ENCODE measurements at regions not wholly inside any gene's neighbourhood (a gene's known extent, or its start where the extent isn't known, plus 50 kb on each side); places are given as distances from the start of the nearest gene placed in this dataset.

- intact Hi-C loops (cut with micrococcal nuclease; ENCODE audit: unreplicated experiment) = no loop called here
- Mint-ChIP-seq H3K27me3 (ENCODE audit: unreplicated experiment) (no peaks in the 10 kb centered on the region), H3K9me3 (ENCODE audit: low read depth, unreplicated experiment) (peaks cover 3% of the 10 kb centered on the region), H3K4me3 (ENCODE audit: low read depth, unreplicated experiment) (no peak overlapping the region), H3K36me3 (ENCODE audit: insufficient read depth, unreplicated experiment) (no peaks in the 10 kb centered on the region), H3K27ac (ENCODE audit: unreplicated experiment) (no peak overlapping the region), H3K4me1 (ENCODE audit: low read depth, unreplicated experiment) (no peaks in the 10 kb centered on the region)
- no TSS peak for BruUV-seq (replicated peaks)
- CTCF ChIA-PET = no interaction called here
- TF ChIP-seq CTCF (IDR thresholded peaks at IDR 0.05; ENCODE audit: unreplicated experiment) = no peak
- DNase-seq = no peak
Observed at GRCh38 chr5:123845356-123846100, 333.6 kb downstream of the CSNK1G3 start.

- Mint-ChIP-seq H3K9me3 (ENCODE audit: low read depth, unreplicated experiment) (peaks cover 3% of the 10 kb centered on the region), H3K27ac (ENCODE audit: unreplicated experiment) (no peak overlapping the region)
Observed at GRCh38 chr5:123844873-123845272, 332.9 kb downstream of the CSNK1G3 start.

GRCh38 chr5:123835421-123835820 lies 323.4 kb downstream of the CSNK1G3 start:
- Mint-ChIP-seq H3K27ac (ENCODE audit: unreplicated experiment) (no peak overlapping the region), H3K36me3 (ENCODE audit: insufficient read depth, unreplicated experiment) (no peaks in the 10 kb centered on the region), H3K9me3 (ENCODE audit: low read depth, unreplicated experiment) (no peaks in the 10 kb centered on the region), H3K27me3 (ENCODE audit: unreplicated experiment) (no peaks in the 10 kb centered on the region), H3K4me3 (ENCODE audit: low read depth, unreplicated experiment) (no peak overlapping the region), H3K4me1 (ENCODE audit: low read depth, unreplicated experiment) (no peaks in the 10 kb centered on the region)
- no TSS peak for BruUV-seq (replicated peaks)
- CTCF ChIA-PET = no interaction called here
- DNase-seq = no peak
- TF ChIP-seq CTCF (IDR thresholded peaks at IDR 0.05; ENCODE audit: unreplicated experiment) = no peak
- intact Hi-C loops (cut with micrococcal nuclease; ENCODE audit: unreplicated experiment) = no loop called here

More at GRCh38 chr5:123844873-123845272, 332.9 kb downstream of the CSNK1G3 start:
- no peaks in the 10 kb centered on the region for H3K4me1 Mint-ChIP-seq (ENCODE audit: low read depth, unreplicated experiment)
- no peaks in the 10 kb centered on the region for H3K36me3 Mint-ChIP-seq (ENCODE audit: insufficient read depth, unreplicated experiment)
- BruUV-seq (replicated peaks) = no TSS peak
- H3K4me3 Mint-ChIP-seq (ENCODE audit: low read depth, unreplicated experiment) = no peak overlapping the region
- DNase-seq = no peak
- no peak for TF ChIP-seq CTCF (IDR thresholded peaks at IDR 0.05; ENCODE audit: unreplicated experiment)
- CTCF ChIA-PET = no interaction called here
- no peaks in the 10 kb centered on the region for H3K27me3 Mint-ChIP-seq (ENCODE audit: unreplicated experiment)
- intact Hi-C loops (cut with micrococcal nuclease; ENCODE audit: unreplicated experiment) = no loop called here

- intact Hi-C loops (cut with micrococcal nuclease; ENCODE audit: unreplicated experiment) = no loop called here
- TF ChIP-seq CTCF (IDR thresholded peaks at IDR 0.05; ENCODE audit: unreplicated experiment) = no peak
- H3K9me3 Mint-ChIP-seq (ENCODE audit: low read depth, unreplicated experiment) = peaks cover 14% of the 10 kb centered on the region
- H3K27ac Mint-ChIP-seq (ENCODE audit: unreplicated experiment) = no peak overlapping the region
- no peak overlapping the region for H3K4me3 Mint-ChIP-seq (ENCODE audit: low read depth, unreplicated experiment)
- no peaks in the 10 kb centered on the region for H3K4me1 Mint-ChIP-seq (ENCODE audit: low read depth, unreplicated experiment)
- H3K36me3 Mint-ChIP-seq (ENCODE audit: insufficient read depth, unreplicated experiment) = no peaks in the 10 kb centered on the region
- CTCF ChIA-PET = no interaction called here
- BruUV-seq (replicated peaks) = no TSS peak
- H3K27me3 Mint-ChIP-seq (ENCODE audit: unreplicated experiment) = no peaks in the 10 kb centered on the region
- DNase-seq = no peak
Observed at GRCh38 chr5:123830575-123830974, 318.6 kb downstream of the CSNK1G3 start.
